ENCODE measurements at regions not wholly inside any gene's neighbourhood (a gene's known extent, or its start where the extent isn't known, plus 50 kb on each side); places are given as distances from the start of the nearest gene placed in this dataset.
"Not testable (repeated sequence)": the region's sequence is repeated elsewhere in the genome, so short reads cannot be mapped to it uniquely, and the experiment has no call there.

DNA sequence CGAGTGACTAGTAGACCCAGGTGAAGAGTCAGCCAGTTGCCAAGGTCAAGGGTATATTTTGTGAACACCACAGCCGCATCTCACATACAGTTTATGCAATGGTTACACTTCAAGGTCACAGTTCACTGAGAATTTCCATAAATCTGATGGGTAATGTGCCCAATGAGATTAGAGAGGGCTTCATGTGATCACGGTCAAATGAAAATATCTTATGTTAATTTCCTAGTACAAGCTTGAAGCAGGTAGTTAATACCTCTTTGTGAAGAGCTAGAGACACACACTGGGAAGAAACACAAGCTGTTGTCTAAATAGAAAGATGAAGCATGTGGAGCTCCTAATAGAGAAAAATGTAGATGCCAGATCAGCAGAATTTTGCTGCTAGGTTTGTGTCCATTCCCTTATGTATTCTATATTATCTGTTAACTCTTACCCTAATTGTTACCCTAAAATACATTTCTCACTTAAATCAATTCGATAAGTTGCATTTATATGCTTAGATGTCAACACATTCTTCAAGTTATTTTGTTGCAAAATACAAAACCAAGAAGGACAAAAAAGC lies 136.0 kb downstream of the NR2F2 start:
- no peak overlapping the region for H3K27ac ChIP-seq
- H3K4me1 ChIP-seq (replicated peaks): no peaks in the 10 kb centered on the region
- H3K9me3 ChIP-seq (replicated peaks): no peaks in the 10 kb centered on the region
- H3K36me3 ChIP-seq: no peaks in the 10 kb centered on the region
- H3K4me3 ChIP-seq: no peak overlapping the region
- DNase-seq (ENCODE audit: low read depth in 1 of 2, low spot score in 2 of 2): no peak
- peaks cover 2% of the 10 kb centered on the region; the same call in 1 of the 2 replicates for H3K27me3 ChIP-seq (replicated peaks)

DNA sequence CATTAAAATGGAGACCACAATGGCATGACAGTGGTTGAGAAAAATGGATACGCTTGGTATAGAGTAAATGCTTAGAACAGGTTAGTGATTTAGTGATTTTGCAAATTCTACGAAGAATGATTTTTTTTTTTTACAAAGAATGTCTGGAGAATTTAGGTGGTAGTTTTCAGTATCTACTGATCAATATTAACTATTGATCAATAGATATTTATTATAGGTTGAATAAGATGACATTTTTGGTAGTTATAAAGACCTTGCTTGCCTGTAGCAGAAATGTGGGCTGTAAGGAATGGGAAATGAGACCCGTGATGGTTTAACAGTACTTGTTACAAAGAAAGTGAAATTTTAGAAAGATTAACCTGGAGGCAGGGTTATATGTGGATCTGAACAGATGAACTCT lies 137.5 kb downstream of the NR2F2 start:
- H3K9me3 ChIP-seq (replicated peaks): no peaks in the 10 kb centered on the region
- H3K4me3 ChIP-seq: no peak overlapping the region
- no peaks in the 10 kb centered on the region for H3K36me3 ChIP-seq
- peaks cover 2% of the 10 kb centered on the region; the same call in 1 of the 2 replicates for H3K27me3 ChIP-seq (replicated peaks)
- DNase-seq (ENCODE audit: low read depth in 1 of 2, low spot score in 2 of 2): no peak
- H3K4me1 ChIP-seq (replicated peaks): no peaks in the 10 kb centered on the region
- no peak overlapping the region for H3K27ac ChIP-seq

DNA sequence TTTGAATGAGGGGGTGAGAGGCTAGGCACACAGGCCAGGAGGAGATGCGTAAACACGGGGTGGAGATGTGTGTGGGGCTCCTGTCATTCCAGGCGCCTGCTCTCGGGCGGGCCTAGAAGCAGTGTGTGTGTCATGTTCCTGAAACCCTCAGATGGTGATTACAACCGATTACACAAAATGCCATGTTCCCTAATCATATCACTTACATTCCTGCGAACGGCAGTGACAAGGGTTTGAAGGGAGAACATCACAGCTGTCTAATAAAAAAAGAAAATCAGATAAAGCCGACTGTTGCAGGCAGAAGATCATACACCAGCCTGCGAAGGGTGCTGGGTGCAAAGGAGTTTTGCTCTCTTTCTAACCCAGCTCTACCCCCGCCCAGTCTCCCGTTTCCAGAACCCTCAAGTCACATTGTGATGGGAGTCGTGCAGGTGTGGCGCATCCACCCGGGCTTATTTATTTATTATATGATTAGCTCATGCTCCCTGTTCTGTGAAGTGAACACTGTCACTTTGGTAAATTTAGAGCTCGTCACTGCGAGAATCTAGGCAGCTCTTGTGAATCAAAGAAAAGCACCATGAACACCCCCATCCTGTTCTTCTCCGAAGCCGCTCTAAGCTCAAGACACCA lies 140.3 kb downstream of the NR2F2 start:
- Histone ChIP-seq H3K9me3 (replicated peaks) (no peaks in the 10 kb centered on the region), H3K4me3 (no peak overlapping the region), H3K36me3 (no peaks in the 10 kb centered on the region), H3K27me3 (replicated peaks) (peaks cover 2% of the 10 kb centered on the region; the same call in 1 of the 2 replicates), H3K4me1 (replicated peaks) (no peaks in the 10 kb centered on the region), H3K27ac (no peak overlapping the region)
- no peak for DNase-seq (ENCODE audit: low read depth in 1 of 2, low spot score in 2 of 2)

DNA sequence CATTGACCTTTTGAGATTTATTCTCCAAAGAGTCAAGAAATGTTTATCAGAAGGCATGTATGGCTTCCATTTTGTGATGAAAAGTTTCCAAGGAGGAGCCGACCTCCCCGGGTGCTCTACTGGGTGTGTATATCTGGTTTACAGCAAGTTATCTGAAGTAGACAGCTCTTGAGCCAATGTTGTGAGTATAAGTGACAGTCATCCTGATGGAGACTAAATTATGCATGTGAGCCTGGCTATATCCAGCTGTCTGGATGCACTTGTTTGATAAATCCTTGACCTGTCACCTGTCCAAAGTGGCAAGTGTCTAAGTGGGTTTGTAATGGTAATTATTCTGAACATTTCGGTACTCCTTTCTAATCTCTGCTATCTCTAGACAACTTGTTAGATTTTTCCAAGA lies 142.2 kb downstream of the NR2F2 start:
- no peaks in the 10 kb centered on the region for H3K27me3 ChIP-seq (replicated peaks)
- no peaks in the 10 kb centered on the region for H3K9me3 ChIP-seq (replicated peaks)
- no peak overlapping the region for H3K27ac ChIP-seq
- DNase-seq (ENCODE audit: low read depth in 1 of 2, low spot score in 2 of 2): no peak
- H3K4me3 ChIP-seq: no peak overlapping the region
- H3K36me3 ChIP-seq: no peaks in the 10 kb centered on the region
- no peaks in the 10 kb centered on the region for H3K4me1 ChIP-seq (replicated peaks)

DNA sequence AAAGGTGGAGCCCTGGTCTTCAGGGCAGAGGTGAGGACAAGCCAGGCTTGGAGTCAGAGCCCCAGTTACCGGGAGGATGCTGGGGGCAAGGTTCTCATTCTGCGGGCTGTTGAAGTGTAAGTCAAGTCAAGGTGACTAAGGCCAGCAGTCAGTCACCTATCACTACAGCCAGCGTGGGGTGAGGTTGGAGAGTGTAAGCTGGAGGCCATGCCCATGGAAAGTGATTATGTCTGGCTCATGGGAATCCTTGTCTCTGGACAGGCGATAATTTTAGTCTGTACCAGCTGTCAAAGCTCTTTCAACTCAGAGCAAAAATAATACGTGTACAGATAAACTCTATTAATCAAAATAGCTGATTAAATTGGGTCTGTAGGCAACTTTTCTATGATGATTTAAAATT lies 143.1 kb downstream of the NR2F2 start:
- Histone ChIP-seq H3K4me1 (replicated peaks) (no peaks in the 10 kb centered on the region), H3K27me3 (replicated peaks) (no peaks in the 10 kb centered on the region), H3K9me3 (replicated peaks) (no peaks in the 10 kb centered on the region), H3K27ac (no peak overlapping the region), H3K36me3 (no peaks in the 10 kb centered on the region), H3K4me3 (no peak overlapping the region)
- no peak for DNase-seq (ENCODE audit: low read depth in 1 of 2, low spot score in 2 of 2)

DNA sequence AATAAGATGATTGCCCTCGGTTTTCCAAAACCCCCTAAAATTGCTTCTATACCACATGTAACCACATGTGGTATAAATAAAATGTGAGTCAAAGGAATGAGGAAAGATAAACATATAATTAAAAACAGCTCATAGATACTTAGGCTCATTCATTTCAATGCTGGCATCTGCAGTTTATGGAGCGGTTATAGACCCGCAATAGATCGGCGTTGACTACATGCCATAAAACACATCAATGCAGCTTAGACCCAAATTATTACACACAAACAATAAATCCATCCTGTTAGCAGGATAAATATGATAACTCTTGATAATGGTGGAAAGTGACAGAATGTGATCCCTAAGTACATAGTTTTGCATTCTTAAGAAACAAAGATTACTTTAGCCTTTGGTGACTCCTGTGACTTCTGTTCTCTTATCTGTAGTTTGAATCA lies 143.7 kb downstream of the NR2F2 start:
- Histone ChIP-seq H3K9me3 (replicated peaks) (no peaks in the 10 kb centered on the region), H3K27ac (no peak overlapping the region), H3K27me3 (replicated peaks) (no peaks in the 10 kb centered on the region), H3K4me3 (no peak overlapping the region), H3K36me3 (no peaks in the 10 kb centered on the region), H3K4me1 (replicated peaks) (no peaks in the 10 kb centered on the region)
- no peak for DNase-seq (ENCODE audit: low read depth in 1 of 2, low spot score in 2 of 2)

DNA sequence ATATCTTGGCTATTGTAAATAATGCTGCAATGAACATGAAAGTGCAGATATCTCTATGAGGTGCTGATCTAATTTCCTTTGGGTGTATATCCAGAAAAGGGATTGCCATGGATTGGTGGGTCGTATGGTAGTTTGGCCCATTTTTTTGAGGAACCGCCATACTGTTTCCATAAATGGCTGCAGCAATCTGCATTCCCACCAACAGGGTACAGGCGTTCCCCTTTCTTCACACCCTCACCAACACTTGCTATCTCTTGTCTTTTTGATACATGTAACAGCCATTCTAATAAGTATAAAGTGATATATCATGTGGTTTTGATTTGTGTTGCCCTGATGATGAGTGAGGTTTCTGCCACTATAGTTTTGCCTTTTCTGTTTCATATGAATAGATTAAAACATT lies 146.7 kb downstream of the NR2F2 start:
- Histone ChIP-seq H3K9me3 (replicated peaks) (no peaks in the 10 kb centered on the region), H3K4me3 (no peak overlapping the region), H3K27ac (no peak overlapping the region), H3K4me1 (replicated peaks) (no peaks in the 10 kb centered on the region), H3K27me3 (replicated peaks) (no peaks in the 10 kb centered on the region), H3K36me3 (no peaks in the 10 kb centered on the region)
- no peak for DNase-seq (ENCODE audit: low read depth in 1 of 2, low spot score in 2 of 2)

DNA sequence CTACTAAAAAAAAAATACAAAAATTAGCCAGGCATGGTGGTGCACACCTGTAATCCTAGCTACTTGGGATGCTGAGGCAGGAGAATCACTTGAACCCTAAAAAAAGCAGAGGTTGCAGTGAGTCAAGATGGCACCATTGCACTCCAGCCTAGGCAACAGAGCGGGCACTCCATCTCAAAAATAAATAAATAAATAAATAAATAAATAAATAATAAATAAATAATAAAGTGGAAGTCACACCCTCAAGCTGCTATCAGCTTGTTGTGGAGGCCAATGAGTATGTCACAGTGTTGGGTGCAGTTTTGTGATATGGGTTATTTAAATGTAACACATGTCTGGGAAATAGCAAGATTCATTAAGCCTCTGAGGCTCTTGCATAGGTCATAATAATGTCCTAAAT lies 153.9 kb downstream of the NR2F2 start:
- not testable (repeated sequence) for H3K36me3 ChIP-seq; H3K9me3 ChIP-seq (replicated peaks); H3K4me3 ChIP-seq; DNase-seq (ENCODE audit: low read depth in 1 of 2, low spot score in 2 of 2); H3K27me3 ChIP-seq (replicated peaks); H3K27ac ChIP-seq; H3K4me1 ChIP-seq (replicated peaks)

DNA sequence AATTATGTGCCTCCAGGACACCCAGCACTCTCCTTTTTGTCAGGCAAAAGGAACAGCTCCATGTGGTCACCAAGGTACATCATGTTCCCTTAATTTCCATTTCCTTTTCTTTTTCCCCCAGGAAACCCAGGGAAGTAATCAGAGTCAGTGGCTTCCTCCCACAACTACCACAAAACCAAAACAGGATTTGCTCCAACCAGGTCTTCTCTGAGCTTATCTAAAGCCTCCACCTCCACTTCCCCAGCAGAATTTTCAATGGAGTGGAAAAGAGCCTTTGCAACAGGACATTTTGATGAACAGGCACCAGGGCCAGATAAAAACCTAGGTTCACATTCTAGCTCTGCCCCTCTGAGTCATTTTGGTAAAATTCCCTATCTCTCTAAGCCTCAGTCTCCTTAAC lies 154.3 kb downstream of the NR2F2 start:
- no peaks in the 10 kb centered on the region for H3K27me3 ChIP-seq (replicated peaks)
- H3K4me3 ChIP-seq: no peak overlapping the region
- H3K36me3 ChIP-seq: no peaks in the 10 kb centered on the region
- no peak overlapping the region for H3K27ac ChIP-seq
- DNase-seq (ENCODE audit: low read depth in 1 of 2, low spot score in 2 of 2): no peak
- no peaks in the 10 kb centered on the region for H3K9me3 ChIP-seq (replicated peaks)
- no peaks in the 10 kb centered on the region for H3K4me1 ChIP-seq (replicated peaks)

DNA sequence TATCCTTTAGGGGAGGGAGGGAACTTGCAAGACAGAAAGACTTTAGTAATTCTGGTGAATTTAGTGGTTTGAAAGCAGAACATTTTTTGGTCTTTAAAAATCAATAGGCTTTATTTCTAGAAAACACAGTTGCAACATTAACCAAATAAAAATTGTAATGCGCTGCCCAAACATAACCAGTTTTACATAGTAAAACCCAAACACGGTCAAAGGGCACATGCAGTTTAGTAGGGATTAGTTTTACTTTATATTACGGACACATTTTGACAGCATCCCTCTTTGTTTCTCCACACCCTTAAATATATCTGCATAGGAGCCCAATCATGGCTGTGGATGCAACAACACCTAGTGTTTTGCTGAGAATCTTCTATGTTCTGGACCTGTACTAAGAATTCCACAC lies 156.7 kb downstream of the NR2F2 start:
- H3K36me3 ChIP-seq: no peaks in the 10 kb centered on the region
- no peaks in the 10 kb centered on the region for H3K4me1 ChIP-seq (replicated peaks)
- no peak for DNase-seq (ENCODE audit: low read depth in 1 of 2, low spot score in 2 of 2)
- H3K27ac ChIP-seq: no peak overlapping the region
- no peaks in the 10 kb centered on the region for H3K9me3 ChIP-seq (replicated peaks)
- H3K27me3 ChIP-seq (replicated peaks): no peaks in the 10 kb centered on the region
- no peak overlapping the region for H3K4me3 ChIP-seq

DNA sequence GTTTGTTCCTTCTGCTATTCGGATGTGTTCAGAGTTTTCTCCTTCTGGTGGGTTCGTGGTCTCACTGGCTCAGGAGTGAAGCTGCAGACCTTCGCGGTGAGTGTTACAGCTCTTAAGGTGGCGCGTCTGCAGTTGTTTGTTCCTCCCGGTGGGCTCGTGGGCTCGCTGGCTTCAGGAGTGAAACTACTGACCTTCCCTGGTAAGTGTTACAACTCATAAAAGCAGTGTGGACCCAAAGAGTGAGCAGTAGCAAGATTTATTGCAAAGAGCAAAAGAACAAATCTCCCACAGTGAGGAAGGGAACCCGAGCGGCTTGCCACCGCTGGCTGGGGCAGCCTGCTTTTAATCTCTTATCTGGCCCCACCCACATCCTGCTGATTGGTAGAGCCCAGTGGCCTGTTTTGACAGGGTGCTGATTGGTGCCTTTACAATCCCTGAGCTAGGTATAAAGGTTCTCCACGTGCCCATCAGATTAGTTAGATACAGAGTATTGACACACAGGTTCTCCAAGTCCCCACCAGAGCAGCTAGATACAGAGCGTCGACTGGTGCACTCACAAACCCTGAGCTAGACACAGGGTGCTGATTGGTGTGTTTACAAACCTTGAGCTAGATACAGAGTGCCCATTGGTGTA lies 160.7 kb downstream of the NR2F2 start:
- H3K9me3 ChIP-seq (replicated peaks); H3K27ac ChIP-seq; H3K36me3 ChIP-seq; DNase-seq (ENCODE audit: low read depth in 1 of 2, low spot score in 2 of 2); H3K4me1 ChIP-seq (replicated peaks); H3K27me3 ChIP-seq (replicated peaks); H3K4me3 ChIP-seq: not testable (repeated sequence)

DNA sequence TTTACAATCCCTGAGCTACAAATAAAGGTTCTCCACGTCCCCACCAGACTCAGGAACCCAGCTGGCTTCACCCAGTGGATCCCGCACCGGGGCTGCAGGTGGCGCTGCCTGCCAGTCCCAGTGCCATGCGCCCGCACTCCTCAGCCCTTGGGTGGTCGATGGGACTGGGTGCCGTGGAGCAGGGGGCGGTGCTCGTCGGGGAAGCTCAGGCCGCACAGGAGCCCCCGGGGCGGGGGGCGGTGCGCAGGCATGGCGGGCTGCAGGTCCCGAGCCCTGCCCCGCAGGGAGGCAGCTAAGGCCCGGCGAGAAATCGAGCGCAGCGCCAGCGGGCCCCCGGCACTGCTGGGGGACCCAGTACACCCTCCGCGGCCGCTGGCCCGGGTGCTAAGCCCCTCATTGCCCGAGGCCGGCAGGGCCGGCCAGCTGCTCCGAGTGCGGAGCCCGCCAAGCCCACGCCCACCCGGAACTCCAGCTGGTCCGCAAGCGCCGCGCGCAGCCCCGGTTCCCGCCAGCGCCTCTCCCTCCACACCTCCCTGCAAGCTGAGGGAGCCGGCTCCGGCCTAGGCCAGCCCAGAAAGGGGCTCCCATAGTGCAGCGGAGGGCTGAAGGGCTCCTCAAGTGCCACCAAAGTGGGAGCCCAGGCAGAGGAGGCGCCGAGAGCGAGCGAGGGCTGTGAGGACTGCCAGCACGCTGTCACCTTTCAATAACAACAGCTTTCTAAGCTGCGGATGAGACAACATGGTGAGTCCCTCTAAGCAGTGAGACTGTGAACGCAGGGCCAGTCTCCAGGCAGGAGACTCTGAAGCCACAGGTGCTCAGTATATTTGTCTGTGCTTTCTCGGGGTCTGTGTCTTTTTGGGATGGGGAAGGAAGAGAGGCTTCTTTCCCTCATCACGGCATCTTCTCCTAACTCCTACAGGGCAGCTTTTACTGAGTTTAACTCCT lies 161.5 kb downstream of the NR2F2 start:
- not testable (repeated sequence) for H3K4me3 ChIP-seq; H3K9me3 ChIP-seq (replicated peaks); H3K27me3 ChIP-seq (replicated peaks); H3K4me1 ChIP-seq (replicated peaks); H3K27ac ChIP-seq; H3K36me3 ChIP-seq; DNase-seq (ENCODE audit: low read depth in 1 of 2, low spot score in 2 of 2)

DNA sequence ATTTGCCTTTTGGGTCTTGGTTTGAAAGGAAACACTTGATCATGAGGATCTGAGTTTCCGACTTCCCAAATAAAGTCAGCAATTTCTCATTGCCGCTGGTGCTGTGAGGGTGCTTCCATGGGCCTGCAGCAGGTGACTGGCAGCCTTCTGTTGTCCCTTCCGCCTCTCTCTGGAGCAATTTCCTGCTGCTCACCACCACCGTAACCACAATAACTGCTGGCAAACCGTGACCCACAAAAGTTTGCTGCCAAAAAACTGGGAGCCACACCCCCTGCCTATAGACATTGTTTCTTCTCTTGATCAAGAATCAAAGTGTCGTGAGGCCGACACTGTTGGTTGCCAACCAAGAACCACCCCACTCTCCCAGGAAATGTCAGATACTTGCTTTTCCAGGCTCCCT lies 164.0 kb downstream of the NR2F2 start:
- Histone ChIP-seq H3K27me3 (replicated peaks) (no peaks in the 10 kb centered on the region), H3K27ac (no peak overlapping the region), H3K9me3 (replicated peaks) (no peaks in the 10 kb centered on the region), H3K4me3 (no peak overlapping the region), H3K36me3 (no peaks in the 10 kb centered on the region), H3K4me1 (replicated peaks) (no peaks in the 10 kb centered on the region)
- no peak for DNase-seq (ENCODE audit: low read depth in 1 of 2, low spot score in 2 of 2)

DNA sequence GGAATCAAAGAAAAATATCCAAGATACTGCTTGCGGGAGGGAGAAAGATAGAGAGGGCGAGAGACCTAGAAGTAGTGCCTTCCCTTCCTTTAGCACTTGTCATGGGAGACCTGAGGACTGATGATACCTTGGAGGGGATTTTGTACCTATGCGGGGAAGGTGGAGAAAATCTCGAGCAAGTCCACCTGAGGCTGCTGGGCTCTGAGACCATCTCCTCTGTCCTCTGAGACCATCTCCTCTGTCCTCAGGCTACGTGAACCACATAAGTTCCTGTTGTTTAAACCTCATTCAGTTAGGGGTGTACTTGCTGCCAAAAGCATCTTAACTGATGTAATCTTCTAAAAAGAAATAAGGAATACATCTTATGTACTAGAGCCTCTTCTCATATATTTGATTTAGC lies 164.9 kb downstream of the NR2F2 start:
- no peak overlapping the region for H3K4me3 ChIP-seq
- no peaks in the 10 kb centered on the region for H3K36me3 ChIP-seq
- H3K4me1 ChIP-seq (replicated peaks): no peaks in the 10 kb centered on the region
- H3K27me3 ChIP-seq (replicated peaks): no peaks in the 10 kb centered on the region
- no peaks in the 10 kb centered on the region for H3K9me3 ChIP-seq (replicated peaks)
- no peak for DNase-seq (ENCODE audit: low read depth in 1 of 2, low spot score in 2 of 2)
- no peak overlapping the region for H3K27ac ChIP-seq
